ENCODE measurements at regions not wholly inside any gene's neighbourhood (a gene's known extent, or its start where the extent isn't known, plus 50 kb on each side); places are given as distances from the start of the nearest gene placed in this dataset.

GRCh38 chr12:115570069-115570777 is 707.3 kb downstream of the MED13L start:
- DNase-seq: no peak

GRCh38 chr12:115569345-115570068 is 708.0 kb downstream of the MED13L start:
- no peak for DNase-seq

- DNase-seq: no peak
Measured at GRCh38 chr12:115558281-115558680, 719.2 kb downstream of the MED13L start.

DNA sequence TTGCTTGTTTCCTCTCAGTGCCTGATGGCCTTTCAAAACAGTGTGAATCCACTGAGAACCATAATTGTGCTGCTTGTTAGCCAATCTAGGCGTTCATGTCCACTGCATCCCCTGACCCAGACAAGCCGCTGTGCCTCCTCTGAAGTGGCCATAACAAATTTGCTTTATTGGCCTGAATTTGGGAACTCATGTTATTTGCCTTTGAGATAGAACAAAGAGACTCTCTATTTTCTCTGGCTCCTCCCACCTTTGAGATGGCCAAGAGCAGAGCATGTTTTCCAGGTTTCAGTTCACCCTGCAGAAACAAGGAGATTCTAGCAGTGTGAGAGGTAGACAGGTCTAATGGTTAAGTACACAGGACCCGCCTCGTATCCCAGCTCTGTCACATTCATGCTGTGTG is 723.9 kb downstream of the MED13L start:
- no peak for DNase-seq

- no peak for DNase-seq
Measured at GRCh38 chr12:115543269-115543668, 734.2 kb downstream of the MED13L start.

GRCh38 chr12:115542656-115543055 is 734.8 kb downstream of the MED13L start:
- no peak for DNase-seq

GRCh38 chr12:115541891-115542421 is 735.5 kb downstream of the MED13L start:
- no peak for DNase-seq

DNA sequence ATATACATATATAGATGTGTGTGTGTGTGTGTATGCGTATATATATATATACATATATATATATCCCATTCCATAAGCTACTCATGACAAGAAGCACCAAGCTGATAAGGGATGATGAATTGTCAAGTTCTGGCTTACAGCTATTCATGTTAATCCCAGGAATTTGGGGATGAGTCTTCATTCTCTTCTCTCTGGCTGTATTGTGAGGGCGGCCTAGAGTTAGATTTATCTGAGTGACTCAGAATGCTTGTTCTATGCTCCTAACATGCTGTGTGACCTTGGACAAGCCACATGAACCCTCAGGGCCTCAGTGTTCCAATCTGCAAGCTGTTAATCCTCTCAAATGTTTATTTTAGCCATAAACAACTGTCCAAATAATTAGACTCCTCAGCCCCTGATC is 749.0 kb downstream of the MED13L start:
- DNase-seq: no peak

- DNase-seq: no peak
Measured at GRCh38 chr12:115521771-115522409, 755.6 kb downstream of the MED13L start.

DNA sequence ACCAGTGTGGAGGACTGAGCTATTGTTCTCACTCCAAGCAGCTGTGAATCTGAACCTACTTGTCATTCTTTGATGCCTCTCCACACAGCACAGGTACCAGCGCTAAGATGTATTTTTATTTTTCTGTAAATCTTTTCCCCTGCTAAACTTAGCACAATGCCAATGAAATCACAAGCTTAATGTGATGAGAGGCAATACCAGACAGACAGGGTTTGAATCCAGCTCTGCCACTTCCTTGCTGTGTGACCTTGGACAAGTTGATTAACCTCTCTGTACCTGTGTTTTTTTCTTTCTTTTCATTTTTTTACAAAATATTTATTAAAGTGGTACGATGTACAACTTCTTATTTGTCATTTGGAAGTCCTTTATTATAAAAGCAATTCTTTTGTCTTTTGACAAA is 757.6 kb downstream of the MED13L start:
- DNase-seq: no peak

GRCh38 chr12:115519359-115519758 is 758.1 kb downstream of the MED13L start:
- DNase-seq: no peak

GRCh38 chr12:115517913-115518312 is 759.6 kb downstream of the MED13L start:
- no peak for DNase-seq

DNA sequence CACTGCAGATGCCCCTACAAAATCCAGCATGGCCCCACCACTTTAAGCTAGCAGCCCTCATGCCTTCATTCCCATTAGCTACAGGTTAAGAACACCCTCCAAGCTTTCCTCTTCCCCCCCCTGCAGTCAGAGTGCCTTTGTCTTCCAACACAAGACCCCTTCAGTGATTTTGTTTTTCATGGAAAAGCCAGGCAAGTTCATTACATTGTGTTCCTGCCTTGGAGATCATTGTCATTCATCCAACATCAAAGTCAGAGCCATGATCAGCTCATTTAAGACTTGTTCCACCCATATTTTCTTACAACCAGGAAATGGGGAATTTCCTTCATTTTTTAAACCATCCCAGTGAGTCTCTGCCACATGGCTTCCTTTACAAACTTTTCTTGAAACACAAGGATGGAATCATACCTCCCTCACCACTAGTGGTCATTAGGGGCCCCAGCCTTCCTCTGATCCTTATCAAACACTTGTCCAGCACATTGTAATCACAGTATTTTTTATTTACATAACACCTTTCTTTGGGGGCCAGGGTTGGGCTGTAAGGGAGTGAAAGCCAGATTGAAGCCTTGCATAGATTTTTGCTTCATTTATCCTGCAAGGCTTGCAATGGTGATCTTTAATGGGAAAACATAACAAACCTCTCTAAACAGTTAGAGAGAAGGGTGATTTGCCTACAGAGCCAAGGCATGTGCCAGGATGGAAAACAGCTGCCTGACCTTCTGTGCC is 765.3 kb downstream of the MED13L start:
- no peak for DNase-seq

DNA sequence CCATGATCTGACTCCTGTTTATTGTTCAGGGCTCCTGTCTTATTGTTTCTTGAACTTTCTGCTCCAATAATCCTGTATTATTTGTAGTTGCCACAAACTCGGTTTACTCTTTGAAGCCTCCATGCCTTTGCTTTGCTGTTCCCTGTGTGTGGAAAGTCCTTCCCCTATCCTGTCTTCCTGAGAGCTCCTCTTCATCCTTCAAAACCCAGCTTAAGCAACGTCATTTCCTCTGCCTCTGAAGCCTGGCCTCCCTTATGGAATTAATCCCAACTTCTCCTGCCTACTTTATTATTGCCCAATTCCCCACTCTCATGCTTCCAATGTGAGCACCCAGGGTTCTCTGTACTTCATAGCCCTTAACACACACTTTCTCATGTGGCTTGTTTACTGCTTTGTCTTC is 766.2 kb downstream of the MED13L start:
- no peak for DNase-seq

DNA sequence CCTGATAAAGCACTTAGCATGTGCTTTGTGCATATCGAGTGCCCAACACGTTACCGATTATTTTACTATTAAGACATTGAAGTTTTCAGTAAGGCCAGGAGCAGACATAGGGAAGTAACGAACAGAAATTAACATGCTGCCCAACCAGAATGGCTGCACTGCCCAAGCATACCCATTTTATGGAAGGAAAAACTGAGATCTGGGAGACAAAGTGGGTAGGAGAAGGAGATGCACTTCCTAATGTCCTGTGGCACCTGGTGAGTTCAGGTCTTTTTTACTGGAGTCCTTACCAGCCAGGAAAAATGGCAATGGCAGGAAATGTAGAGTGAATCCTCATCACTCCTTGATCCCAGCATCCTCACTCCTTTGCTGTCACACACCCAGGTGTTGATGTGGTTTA is 768.5 kb downstream of the MED13L start:
- DNase-seq: no peak

DNA sequence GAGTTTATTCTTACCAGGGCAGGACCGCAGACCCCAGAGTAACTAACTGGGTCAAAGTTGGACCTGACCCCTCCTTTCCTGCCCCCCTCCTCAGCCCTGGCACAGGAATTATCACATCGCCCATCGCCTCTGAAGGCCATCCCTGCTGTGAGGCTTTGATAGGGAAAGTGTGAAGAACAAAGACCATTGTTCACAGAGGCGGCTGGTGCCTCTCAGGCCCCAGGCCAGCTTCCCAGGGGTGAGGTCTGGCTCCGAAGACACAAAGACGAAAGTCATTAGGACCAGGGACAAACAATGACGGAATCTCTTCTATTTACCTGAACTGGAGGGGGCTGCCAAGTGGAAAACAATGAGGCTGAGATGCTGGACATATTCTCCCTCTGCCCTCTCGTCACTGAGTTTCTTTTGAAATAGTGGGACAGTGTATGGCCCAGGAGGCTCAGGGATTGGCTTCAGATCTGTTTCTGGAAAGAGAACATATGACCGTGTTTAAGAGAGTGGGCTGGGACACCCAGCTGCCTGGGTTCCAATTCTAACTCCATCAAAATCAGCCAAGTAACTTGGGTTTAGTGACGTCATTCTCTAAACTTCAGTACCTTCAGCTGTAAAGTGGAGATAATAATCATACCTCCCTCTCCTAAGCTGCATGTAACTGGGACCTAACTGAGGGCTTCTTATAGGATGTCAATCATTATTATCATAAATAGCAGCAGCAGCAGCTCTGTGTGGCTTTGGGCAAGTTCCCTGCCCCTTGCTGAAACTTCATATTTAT is 769.4 kb downstream of the MED13L start:
- no peak for DNase-seq

DNA sequence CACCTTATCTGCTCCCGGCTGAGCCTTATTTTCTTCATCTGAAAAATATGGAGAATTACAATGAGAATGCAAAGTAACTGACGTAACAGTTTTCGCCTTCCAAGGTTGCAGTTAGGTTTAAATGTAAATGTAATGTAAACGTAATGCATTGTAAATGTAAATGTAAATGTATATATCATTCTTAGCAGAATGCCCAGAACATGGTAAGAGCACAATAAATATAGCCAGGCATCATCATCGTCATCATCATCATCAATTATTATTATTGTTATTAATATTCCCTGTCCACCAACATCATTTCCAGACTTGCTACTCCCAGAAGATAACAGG is 770.0 kb downstream of the MED13L start:
- no peak for DNase-seq

GRCh38 chr12:115506822-115507559 is 770.5 kb downstream of the MED13L start:
- DNase-seq: no peak

DNA sequence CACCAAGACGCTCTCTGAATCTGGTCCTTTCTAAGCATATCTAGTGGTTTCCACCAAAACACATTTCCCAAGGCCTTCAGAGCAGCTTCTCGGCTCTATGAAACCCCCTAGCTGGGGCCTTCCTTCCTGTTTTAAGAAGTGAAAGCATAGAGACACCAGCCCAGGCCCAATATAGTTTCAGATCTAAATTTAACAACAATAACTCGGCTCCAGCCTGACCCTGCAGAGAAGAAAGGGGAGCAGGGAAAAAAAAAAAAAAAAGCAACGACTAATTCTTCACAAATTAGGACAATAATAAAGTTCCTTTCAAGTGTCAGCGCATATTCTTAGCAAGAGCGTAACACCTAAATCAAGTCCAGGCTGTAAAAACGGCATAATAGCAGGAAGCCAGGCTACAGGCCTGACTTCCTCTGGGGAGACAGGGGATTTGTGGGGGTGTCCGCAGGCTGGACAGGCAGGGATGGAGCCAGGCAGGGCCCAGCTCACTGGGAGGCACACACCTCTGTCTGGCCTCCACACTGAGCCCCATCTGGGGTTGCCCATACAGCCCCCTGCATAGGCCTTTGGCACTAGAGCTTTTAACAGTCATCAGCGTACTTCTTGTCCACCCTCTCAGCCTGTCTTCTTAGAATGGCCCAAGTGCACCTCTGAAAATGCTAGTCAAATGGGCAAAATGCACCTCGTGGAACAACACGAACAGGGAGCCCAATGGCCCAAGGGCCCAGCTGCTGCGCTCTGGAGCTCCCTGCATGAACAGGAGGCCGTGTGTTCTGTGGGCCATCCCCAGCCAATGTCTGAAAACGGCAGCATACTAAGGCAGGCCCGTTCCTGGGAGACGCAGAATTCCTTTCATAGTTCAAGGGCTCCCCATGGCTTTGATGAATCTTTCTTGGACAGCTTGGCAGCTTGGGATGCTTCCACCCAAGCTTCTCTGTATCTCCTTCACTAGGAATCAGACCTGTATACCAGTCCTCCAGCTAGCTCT is 772.9 kb downstream of the MED13L start:
- DNase-seq: no peak

GRCh38 chr12:115500872-115501271 is 776.6 kb downstream of the MED13L start:
- DNase-seq: no peak

- no peak for DNase-seq
Measured at GRCh38 chr12:115495300-115495699, 782.2 kb downstream of the MED13L start.
